ENCODE measurements at regions not wholly inside any gene's neighbourhood (a gene's known extent, or its start where the extent isn't known, plus 50 kb on each side); places are given as distances from the start of the nearest gene placed in this dataset.

DNA sequence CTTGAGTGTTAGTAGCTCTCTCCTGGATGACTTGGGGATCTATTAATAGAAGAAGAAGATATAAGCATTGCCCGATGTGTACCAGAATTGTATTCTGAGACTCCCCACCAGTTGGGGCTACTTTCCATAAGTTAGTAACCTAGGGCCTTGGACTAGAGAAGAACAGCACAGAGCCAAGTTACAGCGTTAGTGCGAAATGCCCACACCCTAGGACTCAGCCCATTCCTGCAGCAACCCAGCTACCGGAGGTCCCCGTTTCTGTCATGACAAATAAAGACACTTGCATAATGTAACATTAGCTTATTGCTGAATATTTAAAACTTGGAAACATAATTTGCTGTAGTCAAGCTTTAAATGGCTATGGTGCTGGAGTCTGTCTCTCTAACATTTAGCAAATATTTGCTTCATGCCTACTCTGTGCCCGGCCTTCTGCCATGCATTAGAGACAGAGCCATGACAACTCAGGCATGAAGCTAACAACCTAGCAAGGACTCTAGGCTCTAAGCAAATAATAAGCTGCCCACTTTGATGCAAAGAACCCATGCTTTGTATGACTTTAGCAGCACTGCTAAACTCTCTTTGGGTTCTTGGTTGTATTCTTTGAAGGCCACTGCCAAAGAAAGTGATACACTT, 103.4 kb upstream of the COL21A1 start:
- no peaks in the 10 kb centered on the region for H3F3A ChIP-seq (ENCODE audit: low read depth)
- no peaks in the 10 kb centered on the region for H3K79me2 ChIP-seq (ENCODE audit: insufficient read depth, low read length)
- no peak overlapping the region for H2AFZ ChIP-seq (ENCODE audit: low read length)
- no peaks in the 10 kb centered on the region for H3K36me3 ChIP-seq (ENCODE audit: insufficient read depth, low read length)
- no peak overlapping the region for H3K4me3 ChIP-seq (ENCODE audit: low read length, poor library complexity, severe bottlenecking)
- H3K9me2 ChIP-seq (replicated peaks; ENCODE audit: low read depth, low read length), result no peaks in the 10 kb centered on the region
- no peak overlapping the region for H3K9ac ChIP-seq (ENCODE audit: low read depth, low read length, poor library complexity, severe bottlenecking)
- no peak overlapping the region for H3K4me2 ChIP-seq (ENCODE audit: low read depth, low read length, poor library complexity, severe bottlenecking)
- no peaks in the 10 kb centered on the region for H3K4me1 ChIP-seq (ENCODE audit: insufficient read depth, low read length, poor library complexity, severe bottlenecking)
- no peaks in the 10 kb centered on the region for H3K27me3 ChIP-seq (ENCODE audit: insufficient read depth, low read length, poor library complexity, severe bottlenecking)
- TF ChIP-seq EZH2phosphoT487 (IDR thresholded peaks at IDR 0.05; ENCODE audit: borderline replicate concordance), result no peak
- TF ChIP-seq, protein P1, sequence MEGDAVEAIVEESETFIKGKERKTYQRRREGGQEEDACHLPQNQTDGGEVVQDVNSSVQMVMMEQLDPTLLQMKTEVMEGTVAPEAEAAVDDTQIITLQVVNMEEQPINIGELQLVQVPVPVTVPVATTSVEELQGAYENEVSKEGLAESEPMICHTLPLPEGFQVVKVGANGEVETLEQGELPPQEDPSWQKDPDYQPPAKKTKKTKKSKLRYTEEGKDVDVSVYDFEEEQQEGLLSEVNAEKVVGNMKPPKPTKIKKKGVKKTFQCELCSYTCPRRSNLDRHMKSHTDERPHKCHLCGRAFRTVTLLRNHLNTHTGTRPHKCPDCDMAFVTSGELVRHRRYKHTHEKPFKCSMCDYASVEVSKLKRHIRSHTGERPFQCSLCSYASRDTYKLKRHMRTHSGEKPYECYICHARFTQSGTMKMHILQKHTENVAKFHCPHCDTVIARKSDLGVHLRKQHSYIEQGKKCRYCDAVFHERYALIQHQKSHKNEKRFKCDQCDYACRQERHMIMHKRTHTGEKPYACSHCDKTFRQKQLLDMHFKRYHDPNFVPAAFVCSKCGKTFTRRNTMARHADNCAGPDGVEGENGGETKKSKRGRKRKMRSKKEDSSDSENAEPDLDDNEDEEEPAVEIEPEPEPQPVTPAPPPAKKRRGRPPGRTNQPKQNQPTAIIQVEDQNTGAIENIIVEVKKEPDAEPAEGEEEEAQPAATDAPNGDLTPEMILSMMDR (conservative IDR thresholded peaks at IDR 0.05; ENCODE audit: low read length), result no peak
- H4K20me1 ChIP-seq (ENCODE audit: insufficient read depth, low read length, poor library complexity, severe bottlenecking), result no peaks in the 10 kb centered on the region
- no peaks in the 10 kb centered on the region for H3K9me3 ChIP-seq (ENCODE audit: insufficient read depth, low read depth, low read length)

DNA sequence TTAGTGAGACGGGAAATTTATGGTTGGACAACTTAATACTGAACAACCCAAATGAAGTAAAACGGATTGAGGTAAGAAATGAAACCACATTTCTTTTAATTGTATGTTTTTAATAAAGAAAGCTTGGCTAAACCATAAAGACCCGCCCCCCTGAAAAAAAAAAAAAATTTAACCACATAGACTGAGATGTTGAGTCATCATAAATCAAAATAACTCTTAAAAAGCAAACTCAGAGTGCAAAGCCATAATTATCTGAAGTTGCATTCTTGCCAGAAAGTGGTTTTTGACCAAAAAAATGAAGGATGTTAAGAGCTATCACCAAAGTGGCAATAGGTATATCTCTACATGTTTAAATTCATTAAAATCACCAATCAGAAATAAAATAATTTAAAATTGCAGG, 101.8 kb upstream of the COL21A1 start:
- no peak overlapping the region for H2AFZ ChIP-seq (ENCODE audit: low read length)

DNA sequence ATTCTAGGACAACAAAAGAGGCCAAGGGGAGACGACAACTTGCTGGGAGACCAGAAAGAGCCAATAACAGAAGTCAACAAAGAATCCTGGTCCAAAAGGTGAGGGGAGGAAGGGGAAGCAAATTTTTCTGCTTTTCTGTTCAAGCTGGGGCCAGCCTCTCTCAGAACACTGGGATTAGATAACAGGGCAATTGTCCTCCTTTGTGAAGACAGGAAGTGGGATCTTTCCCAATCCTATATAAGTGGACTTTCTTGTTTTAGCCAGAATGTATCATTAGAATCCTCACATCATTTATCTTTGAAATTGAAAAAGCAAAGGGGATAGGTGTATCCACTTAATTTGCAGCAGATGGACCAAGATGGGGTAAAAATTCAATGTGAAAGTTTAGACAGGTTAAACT, 101.2 kb upstream of the COL21A1 start:
- H2AFZ ChIP-seq (ENCODE audit: low read length), result no peak overlapping the region
- TF ChIP-seq EZH2phosphoT487 (IDR thresholded peaks at IDR 0.05; ENCODE audit: borderline replicate concordance), result no peak
- H3K4me3 ChIP-seq (ENCODE audit: low read length, poor library complexity, severe bottlenecking), result no peak overlapping the region
- H3K9ac ChIP-seq (ENCODE audit: low read depth, low read length, poor library complexity, severe bottlenecking), result no peak overlapping the region
- no peak overlapping the region for H3K4me2 ChIP-seq (ENCODE audit: low read depth, low read length, poor library complexity, severe bottlenecking)
- no peaks in the 10 kb centered on the region for H3K4me1 ChIP-seq (ENCODE audit: insufficient read depth, low read length, poor library complexity, severe bottlenecking)
- H3K36me3 ChIP-seq (ENCODE audit: insufficient read depth, low read length), result no peaks in the 10 kb centered on the region
- H3K79me2 ChIP-seq (ENCODE audit: insufficient read depth, low read length), result no peaks in the 10 kb centered on the region
- H3F3A ChIP-seq (ENCODE audit: low read depth), result no peaks in the 10 kb centered on the region
- H4K20me1 ChIP-seq (ENCODE audit: insufficient read depth, low read length, poor library complexity, severe bottlenecking), result no peaks in the 10 kb centered on the region
- H3K9me3 ChIP-seq (ENCODE audit: insufficient read depth, low read depth, low read length), result no peaks in the 10 kb centered on the region
- H3K9me2 ChIP-seq (replicated peaks; ENCODE audit: low read depth, low read length), result no peaks in the 10 kb centered on the region
- H3K27me3 ChIP-seq (ENCODE audit: insufficient read depth, low read length, poor library complexity, severe bottlenecking), result no peaks in the 10 kb centered on the region

More for the DNA sequence above, 101.8 kb upstream of the COL21A1 start:
- no peaks in the 10 kb centered on the region for H3K27me3 ChIP-seq (ENCODE audit: insufficient read depth, low read length, poor library complexity, severe bottlenecking)
- no peak overlapping the region for H3K4me3 ChIP-seq (ENCODE audit: low read length, poor library complexity, severe bottlenecking)
- H3K79me2 ChIP-seq (ENCODE audit: insufficient read depth, low read length), result no peaks in the 10 kb centered on the region
- no peaks in the 10 kb centered on the region for H3K4me1 ChIP-seq (ENCODE audit: insufficient read depth, low read length, poor library complexity, severe bottlenecking)
- no peak overlapping the region for H3K9ac ChIP-seq (ENCODE audit: low read depth, low read length, poor library complexity, severe bottlenecking)
- H3K9me3 ChIP-seq (ENCODE audit: insufficient read depth, low read depth, low read length), result no peaks in the 10 kb centered on the region
- H3F3A ChIP-seq (ENCODE audit: low read depth), result no peaks in the 10 kb centered on the region
- H4K20me1 ChIP-seq (ENCODE audit: insufficient read depth, low read length, poor library complexity, severe bottlenecking), result no peaks in the 10 kb centered on the region
- no peak for TF ChIP-seq EZH2phosphoT487 (IDR thresholded peaks at IDR 0.05; ENCODE audit: borderline replicate concordance)
- no peaks in the 10 kb centered on the region for H3K9me2 ChIP-seq (replicated peaks; ENCODE audit: low read depth, low read length)
- no peak overlapping the region for H3K4me2 ChIP-seq (ENCODE audit: low read depth, low read length, poor library complexity, severe bottlenecking)
- no peaks in the 10 kb centered on the region for H3K36me3 ChIP-seq (ENCODE audit: insufficient read depth, low read length)

DNA sequence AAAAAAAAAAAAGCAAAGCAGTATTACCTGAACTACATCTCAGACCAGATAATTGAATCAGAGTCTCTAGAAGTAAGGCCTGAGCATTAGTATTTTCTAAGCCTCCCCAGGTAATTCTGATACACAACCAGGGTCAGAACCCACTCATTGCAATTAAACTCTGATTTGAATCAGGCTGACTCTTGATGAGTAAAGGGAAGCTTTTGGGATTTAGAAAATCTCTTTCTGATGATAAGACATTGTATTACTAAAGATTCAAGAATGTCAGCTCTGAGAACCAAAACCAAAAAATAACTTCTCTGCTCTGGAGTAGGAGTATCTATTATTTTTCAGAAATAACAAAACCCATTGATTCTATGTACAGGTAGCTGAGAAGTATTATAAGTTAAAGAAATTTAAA, 100.1 kb upstream of the COL21A1 start:
- Histone ChIP-seq H3F3A (ENCODE audit: low read depth) (no peaks in the 10 kb centered on the region), H3K36me3 (ENCODE audit: insufficient read depth, low read length) (no peaks in the 10 kb centered on the region), H3K4me3 (ENCODE audit: low read length, poor library complexity, severe bottlenecking) (no peak overlapping the region), H3K9me3 (ENCODE audit: insufficient read depth, low read depth, low read length) (no peaks in the 10 kb centered on the region), H3K4me2 (ENCODE audit: low read depth, low read length, poor library complexity, severe bottlenecking) (no peak overlapping the region), H3K4me1 (ENCODE audit: insufficient read depth, low read length, poor library complexity, severe bottlenecking) (no peaks in the 10 kb centered on the region), H2AFZ (ENCODE audit: low read length) (no peak overlapping the region), H3K27me3 (ENCODE audit: insufficient read depth, low read length, poor library complexity, severe bottlenecking) (no peaks in the 10 kb centered on the region), H3K9ac (ENCODE audit: low read depth, low read length, poor library complexity, severe bottlenecking) (no peak overlapping the region), H4K20me1 (ENCODE audit: insufficient read depth, low read length, poor library complexity, severe bottlenecking) (no peaks in the 10 kb centered on the region), H3K9me2 (replicated peaks; ENCODE audit: low read depth, low read length) (no peaks in the 10 kb centered on the region), H3K79me2 (ENCODE audit: insufficient read depth, low read length) (no peaks in the 10 kb centered on the region)
- no peak for TF ChIP-seq EZH2phosphoT487 (IDR thresholded peaks at IDR 0.05; ENCODE audit: borderline replicate concordance)
- TF ChIP-seq, protein P1 (conservative IDR thresholded peaks at IDR 0.05; ENCODE audit: low read length), result no peak

Data from Loucy (cell line).